ENCODE measurements at regions not wholly inside any gene's neighbourhood (a gene's known extent, or its start where the extent isn't known, plus 50 kb on each side); places are given as distances from the start of the nearest gene placed in this dataset.
"Not testable (repeated sequence)": the region's sequence is repeated elsewhere in the genome, so short reads cannot be mapped to it uniquely, and the experiment has no call there.

DNA sequence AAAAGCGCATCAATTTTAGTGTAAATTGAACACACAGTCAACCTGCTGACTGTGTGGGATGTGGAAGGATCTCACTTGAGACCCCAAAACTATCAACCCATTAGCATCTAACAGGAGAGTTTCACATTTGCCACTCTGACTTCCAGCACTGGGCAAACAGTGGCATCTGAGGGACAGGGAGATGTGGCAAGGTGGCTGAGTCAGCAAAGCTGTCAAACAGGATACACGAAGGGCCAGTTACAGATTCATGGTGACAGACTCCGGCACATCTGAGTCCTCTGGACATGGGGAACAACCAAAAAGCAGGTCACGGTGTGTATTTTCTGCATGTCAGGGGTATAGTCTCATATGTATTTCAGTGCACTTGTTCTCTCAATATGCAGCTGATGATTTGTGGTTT, 573.4 kb upstream of the PPP2R3A start:
- H3K4me3 ChIP-seq (ENCODE audit: low read length) = no peak overlapping the region
- no peaks in the 10 kb centered on the region for H3K36me3 ChIP-seq (ENCODE audit: control insufficient read depth, insufficient read depth, low read length)
- no peak overlapping the region for H3K27ac ChIP-seq (ENCODE audit: low read length)
- no peak for DNase-seq
- H3K9me3 ChIP-seq (ENCODE audit: control insufficient read depth, low read depth, low read length) = no peaks in the 10 kb centered on the region
- WGBS (ENCODE audit: insufficient coverage, low lambda C conversion rate) = no CpG with 5 or more reads among the region's 4 CpGs
- no peaks in the 10 kb centered on the region for H3K4me1 ChIP-seq (ENCODE audit: control insufficient read depth, insufficient read depth, low read length)
- no peaks in the 10 kb centered on the region for H3K27me3 ChIP-seq (ENCODE audit: control insufficient read depth, insufficient read depth, low read length)

DNA sequence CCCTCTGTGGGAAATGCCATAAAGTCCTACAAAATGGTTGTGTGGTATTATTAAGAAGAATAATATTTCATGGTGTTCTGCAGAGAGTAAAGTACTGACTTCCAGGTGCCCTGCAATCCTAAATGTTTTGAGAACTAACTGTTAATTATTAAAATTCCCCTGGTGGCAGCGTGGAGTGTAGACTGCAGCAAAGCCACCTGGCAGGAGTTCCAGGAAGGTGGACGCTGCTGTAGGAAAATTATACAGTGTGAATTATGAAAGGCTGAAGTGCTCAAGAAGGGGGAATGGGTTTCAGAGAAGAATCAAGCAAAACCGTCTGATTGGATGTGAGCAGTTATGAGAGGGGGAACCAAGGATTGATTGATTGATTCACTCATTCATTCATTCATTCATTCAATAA, 572.4 kb upstream of the PPP2R3A start:
- H3K36me3 ChIP-seq (ENCODE audit: control insufficient read depth, insufficient read depth, low read length) = no peaks in the 10 kb centered on the region
- no peaks in the 10 kb centered on the region for H3K27me3 ChIP-seq (ENCODE audit: control insufficient read depth, insufficient read depth, low read length)
- H3K9me3 ChIP-seq (ENCODE audit: control insufficient read depth, low read depth, low read length) = no peaks in the 10 kb centered on the region
- WGBS (ENCODE audit: insufficient coverage, low lambda C conversion rate) = 60% methylated on average over 1 of the region's 3 CpGs
- H3K27ac ChIP-seq (ENCODE audit: low read length) = no peak overlapping the region
- H3K4me3 ChIP-seq (ENCODE audit: low read length) = no peak overlapping the region
- no peaks in the 10 kb centered on the region for H3K4me1 ChIP-seq (ENCODE audit: control insufficient read depth, insufficient read depth, low read length)
- DNase-seq = no peak

DNA sequence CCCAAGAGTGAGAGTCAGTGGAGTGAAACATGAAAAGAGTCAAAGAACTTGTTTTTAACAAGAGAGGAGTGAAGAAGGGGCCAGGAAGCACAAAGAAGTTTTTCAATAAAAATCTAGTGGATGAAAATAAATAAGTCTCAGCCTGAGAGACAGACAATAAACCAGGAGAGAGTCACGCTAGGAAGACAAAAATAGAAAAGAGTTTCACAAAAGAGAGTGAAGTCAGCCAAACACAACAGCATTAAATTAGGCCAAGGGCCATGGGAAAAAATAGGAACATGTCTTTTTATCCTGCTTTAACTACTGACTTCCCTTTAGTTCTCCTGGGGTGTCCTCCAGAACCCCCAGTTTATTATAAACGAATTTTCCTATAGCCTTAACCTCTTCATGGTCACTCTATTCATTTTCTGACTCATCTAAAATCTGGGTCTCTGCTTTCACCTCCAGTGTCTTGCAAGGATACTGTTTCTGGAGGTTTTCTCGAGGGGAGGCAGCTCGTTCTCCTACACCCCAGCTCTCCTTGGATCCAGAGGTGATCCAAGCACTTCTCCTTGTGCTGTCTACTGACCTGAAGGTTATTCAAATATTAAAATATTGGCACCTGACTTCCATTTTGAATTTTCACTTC, 571.5 kb upstream of the PPP2R3A start:
- Histone ChIP-seq H3K9me3 (ENCODE audit: control insufficient read depth, low read depth, low read length) (no peaks in the 10 kb centered on the region), H3K4me3 (ENCODE audit: low read length) (no peak overlapping the region), H3K27me3 (ENCODE audit: control insufficient read depth, insufficient read depth, low read length) (no peaks in the 10 kb centered on the region), H3K36me3 (ENCODE audit: control insufficient read depth, insufficient read depth, low read length) (no peaks in the 10 kb centered on the region), H3K27ac (ENCODE audit: low read length) (no peak overlapping the region), H3K4me1 (ENCODE audit: control insufficient read depth, insufficient read depth, low read length) (no peaks in the 10 kb centered on the region)
- no peak for DNase-seq
- WGBS (ENCODE audit: insufficient coverage, low lambda C conversion rate) = no CpG with 5 or more reads among the region's 4 CpGs

DNA sequence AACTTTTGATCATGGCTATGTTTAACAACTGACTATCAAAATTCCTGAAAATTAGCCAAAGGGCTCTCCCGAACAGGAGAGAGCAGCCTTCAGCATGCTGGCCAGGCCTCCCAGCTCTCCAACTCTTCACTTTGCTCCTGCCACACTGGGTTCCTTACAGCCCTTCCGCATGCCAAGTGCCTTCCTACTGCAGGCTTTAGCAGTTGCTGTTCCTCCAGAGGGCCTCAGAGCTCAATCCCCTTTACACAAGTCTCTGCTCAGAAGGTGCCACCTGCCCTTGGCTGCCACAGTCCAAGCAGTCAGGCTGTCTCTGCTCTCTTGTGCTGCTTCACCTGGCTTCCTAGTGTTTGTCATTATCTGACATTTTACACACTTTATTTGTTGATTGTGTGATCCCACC, 553.1 kb upstream of the PPP2R3A start:
- no CpG with 5 or more reads among the region's 2 CpGs for WGBS (ENCODE audit: insufficient coverage, low lambda C conversion rate)
- H3K4me1 ChIP-seq (ENCODE audit: control insufficient read depth, insufficient read depth, low read length) = no peaks in the 10 kb centered on the region
- H3K36me3 ChIP-seq (ENCODE audit: control insufficient read depth, insufficient read depth, low read length) = no peaks in the 10 kb centered on the region
- H3K27me3 ChIP-seq (ENCODE audit: control insufficient read depth, insufficient read depth, low read length) = no peaks in the 10 kb centered on the region
- H3K27ac ChIP-seq (ENCODE audit: low read length) = no peak overlapping the region
- H3K9me3 ChIP-seq (ENCODE audit: control insufficient read depth, low read depth, low read length) = no peaks in the 10 kb centered on the region
- H3K4me3 ChIP-seq (ENCODE audit: low read length) = no peak overlapping the region
- DNase-seq = no peak

DNA sequence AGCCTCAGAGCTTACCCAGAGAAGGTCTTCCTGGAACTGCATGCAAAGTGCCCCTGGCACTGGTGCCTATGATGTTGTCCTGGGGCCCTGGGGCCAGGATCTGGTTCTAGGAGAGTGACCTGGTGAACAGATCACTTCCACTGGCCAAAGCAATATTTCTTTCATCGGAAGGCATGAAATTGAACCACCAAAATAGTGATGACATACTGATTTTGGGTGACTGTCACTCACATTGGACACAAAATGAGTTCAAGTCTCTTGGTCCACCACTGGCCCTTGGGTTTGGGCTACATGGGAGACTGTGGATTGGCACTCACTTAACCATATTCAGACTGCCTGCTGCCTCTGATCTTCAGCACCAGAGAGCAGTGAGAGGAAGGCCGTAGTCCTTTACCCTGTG, 549.3 kb upstream of the PPP2R3A start:
- no peak overlapping the region for H3K4me3 ChIP-seq (ENCODE audit: low read length)
- no peaks in the 10 kb centered on the region for H3K27me3 ChIP-seq (ENCODE audit: control insufficient read depth, insufficient read depth, low read length)
- H3K9me3 ChIP-seq (ENCODE audit: control insufficient read depth, low read depth, low read length) = no peaks in the 10 kb centered on the region
- no peak for DNase-seq
- H3K36me3 ChIP-seq (ENCODE audit: control insufficient read depth, insufficient read depth, low read length) = no peaks in the 10 kb centered on the region
- H3K4me1 ChIP-seq (ENCODE audit: control insufficient read depth, insufficient read depth, low read length) = no peaks in the 10 kb centered on the region
- H3K27ac ChIP-seq (ENCODE audit: low read length) = no peak overlapping the region
- WGBS (ENCODE audit: insufficient coverage, low lambda C conversion rate) = no CpG with 5 or more reads among the region's 2 CpGs

DNA sequence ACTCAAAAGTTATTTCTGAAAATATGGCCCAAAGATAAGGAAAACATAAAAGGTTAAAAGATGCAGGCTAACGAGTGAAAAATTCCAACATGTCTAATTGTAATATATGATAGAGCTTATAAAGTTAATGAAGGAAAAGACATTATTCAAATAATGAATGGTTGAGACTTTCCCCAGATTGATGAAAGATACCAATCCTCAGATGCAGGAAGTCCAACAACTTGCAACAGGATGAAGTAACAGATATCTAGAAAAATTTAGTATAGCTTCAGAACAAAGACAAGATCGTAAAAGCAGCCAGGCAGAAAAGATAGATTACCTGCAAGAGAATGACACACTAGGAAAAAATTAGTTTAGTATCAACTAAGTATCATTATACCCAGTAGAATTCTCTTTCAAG, 546.4 kb upstream of the PPP2R3A start:
- WGBS (ENCODE audit: insufficient coverage, low lambda C conversion rate) = 100% methylated on average over 2 of the region's 2 CpGs
- Histone ChIP-seq H3K27ac (ENCODE audit: low read length) (no peak overlapping the region), H3K9me3 (ENCODE audit: control insufficient read depth, low read depth, low read length) (no peaks in the 10 kb centered on the region), H3K4me1 (ENCODE audit: control insufficient read depth, insufficient read depth, low read length) (no peaks in the 10 kb centered on the region), H3K27me3 (ENCODE audit: control insufficient read depth, insufficient read depth, low read length) (no peaks in the 10 kb centered on the region), H3K36me3 (ENCODE audit: control insufficient read depth, insufficient read depth, low read length) (no peaks in the 10 kb centered on the region), H3K4me3 (ENCODE audit: low read length) (no peak overlapping the region)
- no peak for DNase-seq

DNA sequence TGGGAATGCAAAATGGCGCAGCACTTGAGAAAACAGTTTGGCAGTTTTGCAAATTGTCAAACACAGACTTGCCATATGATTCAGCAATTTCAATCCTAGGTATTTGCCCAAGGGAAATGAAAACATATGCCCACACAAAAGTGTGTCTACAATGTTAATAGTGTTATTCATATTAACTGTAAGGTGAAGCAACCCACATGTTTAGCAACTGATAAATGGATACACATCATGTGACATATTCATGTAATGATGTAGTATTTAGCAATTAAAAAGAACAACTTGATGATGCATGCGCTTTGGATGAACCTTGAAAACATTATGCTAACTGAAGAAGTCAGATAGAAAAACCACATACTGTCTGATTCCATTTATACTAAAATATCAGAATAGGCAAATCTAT, 539.0 kb upstream of the PPP2R3A start:
- Histone ChIP-seq H3K27me3 (ENCODE audit: control insufficient read depth, insufficient read depth, low read length) (no peaks in the 10 kb centered on the region), H3K36me3 (ENCODE audit: control insufficient read depth, insufficient read depth, low read length) (no peaks in the 10 kb centered on the region), H3K27ac (ENCODE audit: low read length) (no peak overlapping the region), H3K4me3 (ENCODE audit: low read length) (no peak overlapping the region), H3K4me1 (ENCODE audit: control insufficient read depth, insufficient read depth, low read length) (no peaks in the 10 kb centered on the region), H3K9me3 (ENCODE audit: control insufficient read depth, low read depth, low read length) (no peaks in the 10 kb centered on the region)
- DNase-seq = no peak
- WGBS (ENCODE audit: insufficient coverage, low lambda C conversion rate) = 80% methylated on average over 1 of the region's 2 CpGs

DNA sequence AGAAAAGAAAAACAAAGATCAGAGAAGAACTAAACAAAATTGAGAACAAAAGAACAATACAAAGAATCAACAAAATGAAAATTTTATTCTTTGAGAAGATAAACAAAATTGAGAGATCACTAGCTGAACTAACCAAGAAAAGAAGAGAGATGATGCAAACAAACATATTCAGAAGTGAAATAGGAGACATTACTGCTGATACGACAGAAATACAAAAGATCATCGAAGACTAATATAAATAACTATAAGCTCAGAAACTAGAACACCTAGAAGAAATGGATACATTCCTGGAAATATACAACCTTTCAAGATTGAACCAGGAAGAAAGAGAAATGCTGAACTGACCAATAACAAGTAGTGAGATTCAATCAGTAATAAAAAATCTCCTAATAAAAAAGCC, 533.1 kb upstream of the PPP2R3A start:
- no peaks in the 10 kb centered on the region for H3K27me3 ChIP-seq (ENCODE audit: control insufficient read depth, insufficient read depth, low read length)
- H3K4me1 ChIP-seq (ENCODE audit: control insufficient read depth, insufficient read depth, low read length) = no peaks in the 10 kb centered on the region
- H3K27ac ChIP-seq (ENCODE audit: low read length) = no peak overlapping the region
- no peak for DNase-seq
- no peak overlapping the region for H3K4me3 ChIP-seq (ENCODE audit: low read length)
- WGBS (ENCODE audit: insufficient coverage, low lambda C conversion rate) = 95% methylated on average over 2 of the region's 2 CpGs
- H3K9me3 ChIP-seq (ENCODE audit: control insufficient read depth, low read depth, low read length) = no peaks in the 10 kb centered on the region
- H3K36me3 ChIP-seq (ENCODE audit: control insufficient read depth, insufficient read depth, low read length) = no peaks in the 10 kb centered on the region

DNA sequence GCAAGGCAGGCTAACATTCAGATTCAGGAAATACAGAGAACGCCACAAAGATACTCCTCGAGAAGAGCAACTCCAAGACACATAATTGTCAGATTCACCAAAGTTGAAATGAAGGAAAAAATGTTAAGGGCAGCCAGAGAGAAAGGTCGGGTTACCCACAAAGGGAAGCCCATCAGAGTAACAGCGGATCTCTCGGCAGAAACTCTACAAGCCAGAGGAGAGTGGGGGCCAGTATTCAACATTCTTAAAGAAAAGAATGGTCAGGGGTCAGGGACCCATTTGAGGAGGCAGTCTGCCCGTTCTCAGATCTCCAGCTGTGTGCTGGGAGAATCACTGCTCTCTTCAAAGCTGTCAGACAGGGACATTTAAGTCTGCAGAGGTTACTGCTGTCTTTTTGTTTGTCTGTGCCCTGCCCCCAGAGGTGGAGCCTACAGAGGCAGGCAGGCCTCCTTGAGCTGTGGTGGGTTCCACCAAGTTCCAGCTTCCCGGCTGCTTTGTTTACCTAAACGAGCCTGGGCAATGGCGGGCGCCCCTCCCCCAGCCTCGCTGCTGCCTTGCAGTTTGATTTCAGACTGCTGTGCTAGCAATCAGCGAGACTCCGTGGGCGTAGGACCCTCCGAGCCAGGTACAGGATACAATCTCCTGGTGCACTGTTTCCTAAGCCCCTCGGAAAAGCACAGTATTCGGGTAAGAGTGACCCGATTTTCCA, 526.5 kb upstream of the PPP2R3A start:
- not testable (repeated sequence) for DNase-seq; H3K9me3 ChIP-seq (ENCODE audit: control insufficient read depth, low read depth, low read length); H3K27ac ChIP-seq (ENCODE audit: low read length); H3K36me3 ChIP-seq (ENCODE audit: control insufficient read depth, insufficient read depth, low read length); H3K4me1 ChIP-seq (ENCODE audit: control insufficient read depth, insufficient read depth, low read length); H3K4me3 ChIP-seq (ENCODE audit: low read length); H3K27me3 ChIP-seq (ENCODE audit: control insufficient read depth, insufficient read depth, low read length)
- no CpG with 5 or more reads among the region's 18 CpGs for WGBS (ENCODE audit: insufficient coverage, low lambda C conversion rate)

DNA sequence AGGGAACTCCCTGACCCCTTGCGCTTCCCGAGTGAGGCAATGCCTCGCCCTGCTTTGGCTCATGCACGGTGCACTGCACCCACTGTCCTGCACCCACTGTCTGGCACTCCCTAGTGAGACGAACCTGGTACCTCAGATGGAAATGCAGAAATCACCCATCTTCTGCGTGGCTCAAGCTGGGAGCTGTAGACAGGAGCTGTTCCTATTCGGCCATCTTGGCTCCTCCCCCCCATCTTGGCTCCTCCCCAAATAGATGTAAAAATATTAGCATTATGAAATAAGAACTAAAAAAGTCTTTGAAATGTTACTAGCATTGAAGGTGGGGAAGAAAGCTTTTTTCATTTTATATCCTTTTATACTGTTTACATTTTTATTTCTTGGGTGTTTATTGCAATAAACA, 525.9 kb upstream of the PPP2R3A start:
- not testable (repeated sequence) for H3K27me3 ChIP-seq (ENCODE audit: control insufficient read depth, insufficient read depth, low read length); H3K4me3 ChIP-seq (ENCODE audit: low read length); H3K4me1 ChIP-seq (ENCODE audit: control insufficient read depth, insufficient read depth, low read length); DNase-seq; H3K9me3 ChIP-seq (ENCODE audit: control insufficient read depth, low read depth, low read length); H3K36me3 ChIP-seq (ENCODE audit: control insufficient read depth, insufficient read depth, low read length); H3K27ac ChIP-seq (ENCODE audit: low read length)
- WGBS (ENCODE audit: insufficient coverage, low lambda C conversion rate) = no CpG with 5 or more reads among the region's 7 CpGs

DNA sequence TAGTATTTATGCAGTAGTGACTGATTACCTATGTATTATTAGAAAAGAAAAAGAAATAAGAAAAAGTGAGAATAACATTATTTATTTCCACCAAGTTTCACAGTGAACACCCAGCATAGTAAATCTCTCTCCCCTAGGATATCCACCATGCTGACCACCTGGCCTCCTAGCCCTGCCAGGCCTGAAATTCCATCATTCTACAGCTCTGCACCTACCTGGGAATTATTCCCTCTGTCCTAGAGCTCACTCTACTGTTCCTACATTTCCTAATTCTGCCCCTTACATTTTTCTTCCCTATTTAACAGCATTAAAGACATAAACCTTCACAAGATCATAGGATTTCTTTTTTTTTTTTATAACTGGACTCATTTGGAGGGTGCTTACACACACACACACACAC, 525.3 kb upstream of the PPP2R3A start:
- H3K36me3 ChIP-seq (ENCODE audit: control insufficient read depth, insufficient read depth, low read length) = no peaks in the 10 kb centered on the region
- H3K9me3 ChIP-seq (ENCODE audit: control insufficient read depth, low read depth, low read length) = no peaks in the 10 kb centered on the region
- H3K4me3 ChIP-seq (ENCODE audit: low read length) = no peak overlapping the region
- no peaks in the 10 kb centered on the region for H3K4me1 ChIP-seq (ENCODE audit: control insufficient read depth, insufficient read depth, low read length)
- H3K27ac ChIP-seq (ENCODE audit: low read length) = no peak overlapping the region
- H3K27me3 ChIP-seq (ENCODE audit: control insufficient read depth, insufficient read depth, low read length) = no peaks in the 10 kb centered on the region
- DNase-seq = no peak
